Skeletal muscle tissue (tissue), 3 donors: ENCODE measurements at regions not wholly inside any gene's neighbourhood (a gene's known extent, or its start where the extent isn't known, plus 50 kb on each side); places are given as distances from the start of the nearest gene placed in this dataset.

Experiments used
- H3K27ac ChIP-seq: one replicate; pipeline ENCODE4 v1.7.0; 2013; ENCODE audit warnings: mild to moderate bottlenecking, low read depth, low read length, inconsistent platforms
- H3K27me3 ChIP-seq, 3 donors: one replicate each; pipeline ENCODE4 v1.7.0; 2013; ENCODE audit warnings: low read length in 3 of 3; ENCODE audit not compliant: control insufficient read depth in 3 of 3, insufficient read depth in 3 of 3
- H3K36me3 ChIP-seq, 3 donors: one replicate each; pipeline ENCODE4 v1.7.0; 2013; ENCODE audit warnings: low read length in 3 of 3; ENCODE audit not compliant: control insufficient read depth in 3 of 3, insufficient read depth in 3 of 3
- H3K4me1 ChIP-seq, 3 donors: one replicate each; pipeline ENCODE4 v1.7.0; 2013; ENCODE audit warnings: low read length in 3 of 3, mild to moderate bottlenecking in 3 of 3; ENCODE audit not compliant: control insufficient read depth in 3 of 3, insufficient read depth in 3 of 3
- H3K4me3 ChIP-seq, 3 donors: one replicate each; pipeline ENCODE4 v1.7.0; 2013; ENCODE audit warnings: low read length in 3 of 3
- H3K9ac ChIP-seq, 3 donors: one replicate each; pipeline ENCODE4 v1.7.0; 2013; ENCODE audit warnings: low read length in 3 of 3, mild to moderate bottlenecking in 3 of 3, moderate library complexity in 2 of 3, low read depth in 1 of 3
- H3K9me3 ChIP-seq, 3 donors: one replicate each; pipeline ENCODE4 v1.7.0; 2013; ENCODE audit warnings: low read length in 3 of 3; ENCODE audit not compliant: control insufficient read depth in 3 of 3
- donor health status: Osteomylitis.

DNA sequence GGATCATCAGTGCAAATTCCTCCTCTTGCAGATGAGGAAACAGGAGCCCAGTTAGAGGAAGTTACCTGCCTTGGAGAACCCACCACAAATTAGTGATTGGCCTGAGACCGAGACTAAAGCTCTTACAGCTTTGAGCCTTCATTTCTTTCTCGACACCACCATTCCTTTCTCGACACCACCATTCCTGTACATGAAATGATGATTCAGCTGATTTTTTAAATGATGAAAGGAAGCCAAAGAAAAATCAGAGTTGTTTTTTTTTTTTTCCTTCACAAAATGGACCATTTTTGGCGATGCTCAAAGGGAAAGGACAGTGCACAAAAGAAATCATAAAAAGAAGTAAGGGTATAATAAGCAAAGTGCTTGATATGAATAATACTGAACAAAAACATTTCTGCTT is 1080.2 kb upstream of the AUTS2 start:
- no peaks in the 10 kb centered on the region for H3K27me3 ChIP-seq
- H3K27ac ChIP-seq, result no peak overlapping the region
- no peaks in the 10 kb centered on the region for H3K36me3 ChIP-seq
- no peaks in the 10 kb centered on the region for H3K4me1 ChIP-seq
- H3K9me3 ChIP-seq, result no peaks in the 10 kb centered on the region
- no peak overlapping the region for H3K4me3 ChIP-seq
- H3K9ac ChIP-seq, result no peak overlapping the region

DNA sequence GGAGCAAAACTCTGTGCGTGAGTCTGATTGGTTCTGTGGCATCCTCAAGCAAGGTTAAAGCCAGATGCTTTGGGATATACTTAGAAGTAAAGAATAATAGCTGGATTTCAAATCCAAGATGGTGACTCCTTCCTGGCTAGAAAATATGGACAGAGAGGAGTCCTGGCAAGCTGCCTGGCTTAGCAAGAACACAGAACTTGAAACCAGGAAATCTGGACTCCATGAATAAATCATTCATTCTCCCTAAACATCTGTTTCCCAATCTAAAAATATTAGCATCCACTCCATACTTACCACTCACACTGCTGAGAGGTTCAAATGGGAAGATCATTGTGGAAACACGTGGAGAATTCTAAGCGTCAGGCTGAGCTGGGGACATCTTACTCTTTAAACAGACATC is 1074.1 kb upstream of the AUTS2 start:
- H3K4me1 ChIP-seq, result no peaks in the 10 kb centered on the region
- H3K36me3 ChIP-seq, result no peaks in the 10 kb centered on the region
- H3K9me3 ChIP-seq, result no peaks in the 10 kb centered on the region
- no peak overlapping the region for H3K4me3 ChIP-seq
- no peaks in the 10 kb centered on the region for H3K27me3 ChIP-seq
- no peak overlapping the region for H3K27ac ChIP-seq
- H3K9ac ChIP-seq, result no peak overlapping the region

DNA sequence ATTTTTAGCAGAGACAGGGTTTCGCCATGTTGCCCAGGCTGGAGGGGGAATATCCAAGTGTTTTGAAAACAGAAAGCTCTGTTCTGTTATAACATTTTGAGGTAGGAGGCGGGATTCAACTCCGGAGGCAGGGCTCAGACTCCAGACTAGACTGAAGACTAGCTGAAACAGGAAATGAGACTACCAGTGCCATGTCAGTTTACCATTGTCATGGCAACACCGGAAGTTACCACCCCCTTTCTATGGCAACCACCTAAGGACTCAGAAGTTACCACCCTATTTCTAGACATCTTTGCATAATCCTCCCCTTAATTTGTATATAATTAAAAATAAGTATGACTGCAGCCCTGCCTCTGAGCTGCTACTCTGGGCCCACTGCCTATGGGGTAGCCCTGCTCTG is 1069.1 kb upstream of the AUTS2 start:
- no peak overlapping the region for H3K9ac ChIP-seq
- no peaks in the 10 kb centered on the region for H3K36me3 ChIP-seq
- H3K27ac ChIP-seq, result no peak overlapping the region
- H3K27me3 ChIP-seq, result no peaks in the 10 kb centered on the region
- no peak overlapping the region for H3K4me3 ChIP-seq
- H3K4me1 ChIP-seq, result no peaks in the 10 kb centered on the region
- no peaks in the 10 kb centered on the region for H3K9me3 ChIP-seq

DNA sequence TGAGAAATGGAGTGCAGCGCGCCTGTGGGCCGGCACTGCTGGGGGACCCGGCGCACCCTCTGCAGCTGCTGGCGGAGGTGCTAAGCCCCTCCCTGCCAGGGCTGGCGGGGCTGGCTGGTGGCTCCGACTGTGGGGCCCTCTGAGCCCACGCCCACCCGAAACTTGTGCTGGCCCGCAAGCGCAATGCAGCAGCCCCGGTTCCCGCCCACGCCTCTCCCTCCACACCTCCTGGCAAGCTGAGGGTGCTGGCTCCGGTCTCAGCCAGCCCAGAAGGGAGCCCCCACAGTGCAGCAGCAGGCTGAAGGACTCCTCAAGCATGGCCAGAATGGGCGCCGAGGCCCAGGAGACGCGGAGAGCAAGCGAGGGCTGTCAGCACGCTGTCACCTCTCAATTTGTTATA is 1063.0 kb upstream of the AUTS2 start:
- Histone ChIP-seq H3K27me3 (no peaks in the 10 kb centered on the region), H3K9ac (no peak overlapping the region), H3K4me3 (no peak overlapping the region), H3K4me1 (no peaks in the 10 kb centered on the region), H3K27ac (no peak overlapping the region), H3K36me3 (no peaks in the 10 kb centered on the region), H3K9me3 (no peaks in the 10 kb centered on the region)

DNA sequence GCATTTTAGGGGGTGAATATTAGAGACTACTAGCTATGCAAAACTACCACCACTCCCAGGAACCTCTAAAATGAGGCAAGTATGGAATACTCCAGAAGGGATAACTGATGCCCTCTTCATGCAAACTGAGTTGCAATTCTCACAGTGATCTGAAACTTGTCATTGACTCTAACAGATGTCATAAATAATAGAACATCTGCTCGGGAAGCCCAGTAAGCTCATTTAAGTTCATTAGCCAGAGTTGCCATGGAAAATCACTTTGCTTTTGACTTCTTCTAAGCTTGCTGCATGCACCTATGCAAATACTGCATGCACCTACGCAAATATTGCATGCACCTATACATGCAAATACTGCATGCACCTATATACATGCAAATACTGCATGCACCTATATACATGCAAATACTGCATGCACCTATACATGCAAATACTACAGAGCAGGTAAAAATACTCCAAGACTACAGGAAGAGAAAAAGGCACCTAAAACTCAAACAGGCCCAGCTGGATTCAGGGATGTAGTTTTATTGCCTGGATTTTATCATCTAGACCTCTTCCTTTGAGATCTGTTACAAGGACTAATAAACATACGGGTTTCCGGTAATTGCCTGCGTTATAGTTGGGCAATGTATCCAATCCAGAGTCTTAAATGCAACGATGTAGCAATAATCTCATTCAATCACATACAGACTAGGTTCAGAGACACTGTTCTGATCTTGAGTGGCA is 1061.1 kb upstream of the AUTS2 start:
- Histone ChIP-seq H3K4me1 (no peaks in the 10 kb centered on the region), H3K4me3 (no peak overlapping the region), H3K27ac (no peak overlapping the region), H3K9me3 (no peaks in the 10 kb centered on the region), H3K36me3 (no peaks in the 10 kb centered on the region), H3K9ac (no peak overlapping the region), H3K27me3 (no peaks in the 10 kb centered on the region)

DNA sequence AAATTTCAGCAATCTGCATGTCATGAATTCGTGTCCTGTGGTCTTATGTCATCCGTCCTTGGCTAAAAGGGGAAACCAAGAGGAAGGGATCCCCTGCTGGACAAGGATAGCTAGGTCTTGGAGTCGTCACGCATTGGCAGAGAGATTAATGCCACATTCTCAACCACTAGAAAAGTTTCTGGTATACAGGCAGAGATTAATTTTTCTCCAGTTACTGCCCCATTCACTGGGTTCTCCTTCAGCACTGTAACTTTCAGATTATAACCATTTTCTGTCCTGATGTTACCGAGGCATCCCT is 1060.6 kb upstream of the AUTS2 start:
- no peak overlapping the region for H3K9ac ChIP-seq
- H3K36me3 ChIP-seq, result no peaks in the 10 kb centered on the region
- H3K27me3 ChIP-seq, result no peaks in the 10 kb centered on the region
- H3K4me1 ChIP-seq, result no peaks in the 10 kb centered on the region
- H3K4me3 ChIP-seq, result no peak overlapping the region
- H3K9me3 ChIP-seq, result no peaks in the 10 kb centered on the region
- no peak overlapping the region for H3K27ac ChIP-seq

DNA sequence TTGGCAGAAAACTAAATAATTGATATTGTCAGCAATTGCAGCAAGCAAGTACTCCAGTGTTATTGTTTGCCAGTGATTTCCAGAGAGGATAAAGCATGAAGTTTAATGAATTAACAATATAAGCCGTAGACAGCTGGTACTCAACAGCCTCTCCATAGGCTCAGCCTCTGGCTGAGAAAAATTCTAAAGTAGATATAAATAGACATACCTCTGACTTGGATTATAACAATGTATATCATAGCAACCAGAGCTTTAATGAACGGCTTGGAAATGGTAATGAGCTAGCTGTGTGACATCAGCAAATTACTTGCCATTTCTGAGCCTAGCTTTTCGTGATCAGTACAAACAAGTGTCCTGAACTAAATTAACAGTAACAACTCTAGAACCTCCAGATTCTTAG is 1055.4 kb upstream of the AUTS2 start:
- Histone ChIP-seq H3K27ac (no peak overlapping the region), H3K4me1 (no peaks in the 10 kb centered on the region), H3K4me3 (no peak overlapping the region), H3K9ac (no peak overlapping the region), H3K9me3 (no peaks in the 10 kb centered on the region), H3K36me3 (no peaks in the 10 kb centered on the region), H3K27me3 (no peaks in the 10 kb centered on the region)

DNA sequence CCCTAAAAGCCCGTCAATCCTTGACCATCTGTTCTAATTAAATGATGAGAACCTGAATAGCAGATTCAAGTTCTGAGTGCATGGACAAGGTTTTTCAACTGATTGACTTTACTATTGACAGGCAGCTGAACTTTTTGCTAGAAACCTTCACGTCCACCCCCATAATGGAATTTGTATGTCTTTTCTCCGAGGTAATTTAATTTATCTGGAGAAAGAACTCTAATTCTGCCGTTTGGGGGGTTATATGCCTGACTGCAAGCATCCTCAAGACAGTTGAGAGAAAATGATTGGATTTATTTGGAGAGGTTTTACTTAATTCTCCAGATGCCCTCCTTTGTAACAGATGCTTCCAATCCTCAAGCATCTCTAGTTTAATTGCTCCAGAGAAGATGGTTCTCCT is 1053.4 kb upstream of the AUTS2 start:
- no peak overlapping the region for H3K4me3 ChIP-seq
- H3K4me1 ChIP-seq, result no peaks in the 10 kb centered on the region
- H3K27me3 ChIP-seq, result no peaks in the 10 kb centered on the region
- no peaks in the 10 kb centered on the region for H3K9me3 ChIP-seq
- no peaks in the 10 kb centered on the region for H3K36me3 ChIP-seq
- no peak overlapping the region for H3K9ac ChIP-seq
- no peak overlapping the region for H3K27ac ChIP-seq

DNA sequence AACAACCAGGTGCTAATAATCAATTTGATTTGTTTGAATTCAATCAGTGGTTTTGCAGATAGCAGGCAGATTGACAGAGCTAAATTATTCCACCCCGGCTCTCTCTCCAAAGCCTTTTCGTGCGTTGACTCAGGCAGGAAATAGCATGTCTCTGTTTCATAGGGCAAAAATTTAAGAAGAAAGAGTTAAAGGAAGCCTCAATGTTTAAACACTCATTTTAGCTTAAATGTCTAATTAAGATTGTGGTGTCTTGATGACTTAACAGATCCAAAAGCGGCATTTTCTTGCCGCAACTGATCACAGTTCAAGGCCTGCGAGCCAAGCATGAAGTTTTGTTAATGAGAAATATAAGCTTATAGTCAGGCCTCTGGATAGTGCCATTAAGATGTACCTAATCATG is 1051.1 kb upstream of the AUTS2 start:
- H3K4me3 ChIP-seq, result no peak overlapping the region
- H3K9me3 ChIP-seq, result no peaks in the 10 kb centered on the region
- no peaks in the 10 kb centered on the region for H3K27me3 ChIP-seq
- H3K4me1 ChIP-seq, result no peaks in the 10 kb centered on the region
- no peak overlapping the region for H3K27ac ChIP-seq
- no peak overlapping the region for H3K9ac ChIP-seq
- no peaks in the 10 kb centered on the region for H3K36me3 ChIP-seq

DNA sequence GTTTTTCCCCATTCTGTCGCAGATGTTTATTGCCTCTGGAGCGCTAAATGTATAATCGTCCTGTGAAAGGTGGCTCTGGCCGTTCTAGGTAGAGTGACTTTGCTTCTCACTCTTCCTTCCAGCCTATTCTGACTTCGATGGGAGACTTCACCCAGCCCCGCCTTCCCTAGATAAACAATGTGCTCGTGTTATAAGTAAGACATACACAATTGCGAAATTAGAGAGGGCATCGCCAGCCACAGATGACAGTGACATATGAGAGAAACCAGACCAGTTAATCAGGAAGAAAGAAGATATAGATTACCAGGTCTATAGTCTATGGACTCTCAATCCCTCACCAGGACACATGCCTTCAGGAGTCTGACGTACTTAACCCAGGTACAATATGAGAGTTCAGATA is 1050.5 kb upstream of the AUTS2 start:
- H3K9me3 ChIP-seq, result no peaks in the 10 kb centered on the region
- H3K9ac ChIP-seq, result no peak overlapping the region
- H3K4me1 ChIP-seq, result no peaks in the 10 kb centered on the region
- H3K4me3 ChIP-seq, result no peak overlapping the region
- H3K27ac ChIP-seq, result no peak overlapping the region
- no peaks in the 10 kb centered on the region for H3K27me3 ChIP-seq
- no peaks in the 10 kb centered on the region for H3K36me3 ChIP-seq

DNA sequence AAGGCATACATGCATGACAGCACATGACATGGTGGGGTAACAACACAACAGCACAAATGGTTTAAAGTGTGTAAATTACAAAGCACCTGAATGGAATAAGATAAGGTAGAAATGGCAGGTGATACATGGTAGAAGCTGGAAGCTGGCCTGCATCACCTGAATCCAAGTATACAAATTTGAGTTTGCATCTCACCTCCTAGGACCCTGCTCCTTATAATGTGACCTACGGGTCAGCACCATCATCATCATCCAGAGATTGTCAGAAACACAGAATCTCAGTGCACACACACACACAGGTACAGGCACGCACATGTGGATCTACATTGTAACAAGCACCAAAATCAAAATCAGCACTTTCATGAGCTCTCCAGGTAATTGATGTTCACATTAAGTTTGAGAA is 1048.2 kb upstream of the AUTS2 start:
- Histone ChIP-seq H3K27me3 (no peaks in the 10 kb centered on the region), H3K4me3 (no peak overlapping the region), H3K9ac (no peak overlapping the region), H3K36me3 (no peaks in the 10 kb centered on the region), H3K9me3 (no peaks in the 10 kb centered on the region), H3K27ac (no peak overlapping the region), H3K4me1 (no peaks in the 10 kb centered on the region)
